Naive thymus-derived CD4-positive, alpha-beta T cell (primary cell): ENCODE measurements at regions not wholly inside any gene's neighbourhood (a gene's known extent, or its start where the extent isn't known, plus 50 kb on each side); places are given as distances from the start of the nearest gene placed in this dataset.
"Not testable (repeated sequence)": the region's sequence is repeated elsewhere in the genome, so short reads cannot be mapped to it uniquely, and the experiment has no call there.

Source experiments
- ATAC-seq: fragments of 150-1000 bp; cut with Tn5 transposase; 2 replicates; pipeline ENCODE4 v1.10.0; 2021; ENCODE audit warnings: mild to moderate bottlenecking, moderate library complexity
- CTCF ChIA-PET: fragments of 350-600 bp; sonication (Branson Sonifier 250); formaldehyde crosslinking; loops from one replicate; lab custom pipeline; 2021; ENCODE audit warnings: antibody characterized with exemption; lab: Charles Lee
- POLR2A ChIA-PET: fragments of 350-600 bp; sonication (Branson Sonifier 250); formaldehyde crosslinking; loops from one replicate; lab custom pipeline; 2021; ENCODE audit warnings: antibody characterized with exemption, inconsistent platforms; lab: Charles Lee
- DNase-seq, 9 donors: peaks; one replicate each; pipeline versions ENCODE4 v3.0.0 to v3.0.0-alpha.2; 2020 to 2022; ENCODE audit warnings: mixed read lengths in 1 of 9
- H3K27ac ChIP-seq: one replicate; pipeline ENCODE4 v1.7.0; 2013; ENCODE audit warnings: mild to moderate bottlenecking, low read depth, low read length, moderate library complexity
- H3K27me3 ChIP-seq, 2 donors: one replicate each; pipeline ENCODE4 v1.7.0; 2013; ENCODE audit warnings: low read length in 2 of 2, mild to moderate bottlenecking in 2 of 2, moderate library complexity in 2 of 2; ENCODE audit not compliant: control insufficient read depth in 2 of 2, insufficient read depth in 2 of 2
- H3K36me3 ChIP-seq, 3 experiments: 1 replicate in 2 of 3; 2 replicates in 1 of 3; pipeline ENCODE4 v1.7.0; 2013; ENCODE audit warnings: low read length in 3 of 3, mild to moderate bottlenecking in 3 of 3, moderate library complexity in 1 of 3; ENCODE audit not compliant: insufficient read depth in 3 of 3, control insufficient read depth in 2 of 3
- H3K4me1 ChIP-seq, 2 donors: one replicate each; pipeline ENCODE4 v1.7.0; 2013; ENCODE audit warnings: low read length in 2 of 2, mild to moderate bottlenecking in 2 of 2, moderate library complexity in 1 of 2; ENCODE audit not compliant: control insufficient read depth in 2 of 2, insufficient read depth in 2 of 2
- H3K4me3 ChIP-seq: 2 replicates; pipeline ENCODE4 v1.7.0; 2013; ENCODE audit warnings: mild to moderate bottlenecking, low read length
- H3K9me3 ChIP-seq, 3 experiments: 1 replicate in 2 of 3; 2 replicates in 1 of 3; pipeline ENCODE4 v1.7.0; 2013; ENCODE audit warnings: low read length in 3 of 3; ENCODE audit not compliant: control insufficient read depth in 2 of 3
- H3K27ac Mint-ChIP-seq, 9 donors: one replicate each; pipeline ENCODE4 v1.8.0; 2020 to 2022; ENCODE audit warnings: mixed read lengths in 9 of 9, mild to moderate bottlenecking in 8 of 9, moderate library complexity in 5 of 9, inconsistent platforms in 2 of 9
- H3K27me3 Mint-ChIP-seq, 5 donors: one replicate each; pipeline ENCODE4 v1.8.0; 2021 to 2022; ENCODE audit warnings: mixed read lengths in 5 of 5, mild to moderate bottlenecking in 1 of 5
- H3K36me3 Mint-ChIP-seq, 5 donors: one replicate each; pipeline ENCODE4 v1.8.0; 2020 to 2022; ENCODE audit warnings: mixed read lengths in 5 of 5, mild to moderate bottlenecking in 3 of 5, inconsistent platforms in 1 of 5
- H3K4me1 Mint-ChIP-seq, 7 donors: one replicate each; pipeline ENCODE4 v1.8.0; 2020 to 2022; ENCODE audit warnings: mixed read lengths in 7 of 7, mild to moderate bottlenecking in 3 of 7, inconsistent platforms in 1 of 7
- H3K4me3 Mint-ChIP-seq, 10 donors: one replicate each; pipeline ENCODE4 v1.8.0; 2020 to 2022; ENCODE audit warnings: mild to moderate bottlenecking in 10 of 10, mixed read lengths in 10 of 10, moderate library complexity in 6 of 10, inconsistent platforms in 2 of 10
- H3K9me3 Mint-ChIP-seq, 11 donors: one replicate each; pipeline ENCODE4 v1.8.0; 2020 to 2022; ENCODE audit warnings: mixed read lengths in 11 of 11, mild to moderate bottlenecking in 4 of 11, inconsistent platforms in 1 of 11, moderate library complexity in 1 of 11
- intact Hi-C, 2 donors: fragments of 100-400 bp; cut with micrococcal nuclease; formaldehyde crosslinking; loops; one replicate each; pipeline ENCODE4 v1.15.1; 2023

GRCh38 chr14:30356438-30357202 lies 202.3 kb upstream of the G2E3 start:
- Histone ChIP-seq H3K27ac (no peak overlapping the region), H3K9me3 (no peaks in the 10 kb centered on the region), H3K27me3 (no peaks in the 10 kb centered on the region), H3K4me1 (no peaks in the 10 kb centered on the region), H3K4me3 (no peak overlapping the region), H3K36me3 (no peaks in the 10 kb centered on the region)
- CTCF ChIA-PET: interaction anchor here (0.6 kb wide), 1 partner anchor 28 kb away, joined by 4 read pairs; no protein-coding TSS in a partner anchor
- Mint-ChIP-seq H3K9me3 (peaks cover 0 to 5% (median 2%) of the 10 kb centered on the region in 11 donors), H3K4me1 (peaks cover 0 to 11% (median 6%) of the 10 kb centered on the region in 7 donors), H3K4me3 (no peak overlapping the region), H3K27me3 (peaks cover 0 to 15% (median 10%) of the 10 kb centered on the region in 5 donors), H3K36me3 (no peaks in the 10 kb centered on the region), H3K27ac (no peak overlapping the region)
- intact Hi-C loops: no loop called here
- DNase-seq (no peak), ATAC-seq (no peak)
- POLR2A ChIA-PET: no interaction called here

GRCh38 chr14:30357791-30358190 lies 201.2 kb upstream of the G2E3 start:
- CTCF ChIA-PET: no interaction called here

DNA sequence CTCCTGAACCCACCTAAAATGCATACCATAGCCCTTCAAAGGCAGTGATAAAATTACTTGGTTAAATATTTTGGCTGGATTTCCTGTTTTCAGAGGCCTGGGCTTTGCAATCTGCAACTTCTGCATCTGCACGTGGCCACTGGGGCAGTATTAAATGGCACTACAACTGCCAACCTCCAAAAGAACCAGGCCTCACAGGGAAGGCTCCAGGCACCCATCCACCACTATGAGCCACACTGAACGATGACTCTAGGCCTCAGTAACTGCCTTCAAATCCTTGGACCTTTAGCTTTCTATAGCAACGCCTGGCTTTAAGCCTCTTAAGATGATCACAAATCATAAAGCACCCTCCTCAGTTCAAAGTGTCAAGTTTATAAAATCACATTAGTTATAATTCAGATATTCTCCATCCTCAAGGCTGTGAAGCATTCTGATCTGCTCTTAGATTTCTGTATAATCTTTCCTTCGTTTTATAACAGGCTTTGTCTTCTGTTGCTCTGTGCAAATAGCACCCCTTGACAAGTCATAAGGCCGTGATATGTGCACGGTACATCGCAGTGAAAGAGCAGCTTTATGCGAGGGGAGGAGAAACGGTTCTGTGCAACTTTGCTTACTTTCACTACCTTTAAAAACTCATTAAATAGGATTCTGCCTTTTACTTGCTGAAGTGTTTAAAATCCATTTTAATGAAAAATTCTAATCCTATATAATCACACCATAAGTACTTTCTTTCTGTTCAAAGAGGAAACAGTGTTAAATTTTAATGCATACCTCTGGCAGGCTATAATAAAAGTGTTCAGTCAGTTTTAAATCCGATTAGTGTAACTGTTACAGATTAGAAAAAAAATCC lies 196.4 kb upstream of the G2E3 start:
- no peaks in the 10 kb centered on the region for H3K4me1 Mint-ChIP-seq
- H3K36me3 Mint-ChIP-seq: no peaks in the 10 kb centered on the region
- Histone ChIP-seq H3K27ac (no peak overlapping the region), H3K27me3 (no peaks in the 10 kb centered on the region), H3K36me3 (no peaks in the 10 kb centered on the region), H3K4me1 (no peaks in the 10 kb centered on the region), H3K9me3 (no peaks in the 10 kb centered on the region), H3K4me3 (no peak overlapping the region)
- ChIA-PET POLR2A (no interaction called here), CTCF (no interaction called here)
- H3K27me3 Mint-ChIP-seq: peaks cover 0 to 19% (median 8%) of the 10 kb centered on the region in 5 donors
- H3K9me3 Mint-ChIP-seq: peaks cover 0 to 9% (median 3%) of the 10 kb centered on the region in 11 donors
- no peak overlapping the region for H3K27ac Mint-ChIP-seq
- no peak for ATAC-seq
- intact Hi-C loops: no loop called here
- DNase-seq: no peak
- H3K4me3 Mint-ChIP-seq: no peak overlapping the region

More at GRCh38 chr14:30357791-30358190, 201.2 kb upstream of the G2E3 start:
- Histone ChIP-seq H3K9me3 (no peaks in the 10 kb centered on the region), H3K27ac (no peak overlapping the region), H3K4me1 (no peaks in the 10 kb centered on the region), H3K27me3 (no peaks in the 10 kb centered on the region), H3K36me3 (no peaks in the 10 kb centered on the region), H3K4me3 (no peak overlapping the region)
- intact Hi-C loops: no loop called here
- ATAC-seq (no peak), DNase-seq (no peak)
- Mint-ChIP-seq H3K36me3 (no peaks in the 10 kb centered on the region), H3K9me3 (peaks cover 0 to 5% (median 2%) of the 10 kb centered on the region in 11 donors), H3K4me1 (peaks cover 0 to 11% (median 6%) of the 10 kb centered on the region in 7 donors), H3K4me3 (no peak overlapping the region), H3K27me3 (peaks cover 0 to 15% (median 8%) of the 10 kb centered on the region in 5 donors), H3K27ac (no peak overlapping the region)
- POLR2A ChIA-PET: no interaction called here

DNA sequence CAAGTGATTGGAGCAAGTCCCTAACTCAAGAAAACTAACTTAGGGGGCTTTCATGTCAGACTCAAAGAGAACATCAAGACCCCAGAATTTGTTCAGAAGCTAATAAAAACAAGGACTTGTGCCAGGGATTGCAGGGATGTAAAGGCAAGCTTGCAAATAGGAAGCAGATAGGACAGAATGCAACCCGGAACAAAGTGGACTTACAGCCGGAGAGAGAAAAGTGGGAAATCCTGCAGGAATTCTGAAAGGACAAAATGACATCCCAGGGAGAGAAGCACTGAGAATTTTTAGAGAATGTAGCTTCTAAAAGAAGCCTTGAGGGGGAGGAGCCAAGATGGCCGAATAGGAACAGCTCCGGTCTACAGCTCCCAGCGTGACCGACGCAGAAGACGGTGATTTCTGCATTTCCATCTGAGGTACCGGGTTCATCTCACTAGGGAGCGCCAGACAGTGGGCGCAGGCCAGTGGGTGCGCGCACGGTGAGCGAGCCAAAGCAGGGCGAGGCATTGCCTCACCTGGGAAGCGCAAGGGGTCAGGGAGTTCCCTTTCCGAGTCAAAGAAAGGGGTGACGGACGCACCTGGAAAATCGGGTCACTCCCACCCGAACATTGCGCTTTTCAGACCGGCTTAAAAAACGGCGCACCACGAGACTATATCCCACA lies 195.6 kb upstream of the G2E3 start:
- H3K27ac Mint-ChIP-seq, H3K4me1 ChIP-seq, DNase-seq, H3K27ac ChIP-seq, H3K4me3 Mint-ChIP-seq, H3K27me3 ChIP-seq, H3K4me3 ChIP-seq, ATAC-seq, intact Hi-C loops, POLR2A ChIA-PET, H3K9me3 Mint-ChIP-seq, H3K36me3 ChIP-seq, H3K36me3 Mint-ChIP-seq, CTCF ChIA-PET, H3K4me1 Mint-ChIP-seq, H3K9me3 ChIP-seq: not testable (repeated sequence)
- H3K27me3 Mint-ChIP-seq: peaks cover 0 to 16% (median 8%) of the 10 kb centered on the region in 5 donors

DNA sequence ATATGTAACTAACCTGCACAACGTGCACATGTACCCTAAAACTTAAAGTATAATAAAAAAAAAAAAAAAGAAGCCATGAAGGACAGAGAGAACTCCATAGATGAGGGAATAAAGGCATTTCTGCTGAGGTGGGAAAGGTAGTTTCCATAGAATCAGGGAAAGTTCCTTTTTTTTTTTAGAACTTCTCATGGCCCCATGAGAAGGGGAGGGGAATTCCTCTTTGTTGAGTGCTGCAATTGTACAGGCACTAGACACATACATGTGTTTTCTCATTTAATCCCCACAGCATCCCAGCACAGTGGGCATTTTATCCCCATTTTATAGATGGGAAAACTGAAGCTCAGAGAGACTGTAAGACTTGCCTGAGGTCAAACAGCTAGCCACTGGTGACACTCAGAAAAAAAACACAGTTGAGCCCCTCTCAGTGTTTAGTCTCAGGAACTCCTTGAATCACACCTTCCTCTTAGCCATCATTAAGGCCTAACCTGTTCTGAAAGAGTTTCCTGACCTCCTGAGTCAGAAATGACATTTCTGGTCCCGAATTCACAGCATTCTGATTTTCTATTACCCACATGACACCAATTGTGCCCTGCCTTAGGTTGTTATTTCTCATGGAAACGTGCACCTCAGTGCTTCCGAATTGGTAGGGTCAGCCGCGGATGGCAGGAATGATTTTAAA lies 189.3 kb upstream of the G2E3 start:
- Mint-ChIP-seq H3K4me3 (no peak overlapping the region), H3K36me3 (no peaks in the 10 kb centered on the region), H3K27me3 (peaks cover 0 to 14% (median 10%) of the 10 kb centered on the region in 5 donors), H3K4me1 (no peaks in the 10 kb centered on the region), H3K9me3 (no peaks in the 10 kb centered on the region), H3K27ac (no peak overlapping the region)
- no peaks in the 10 kb centered on the region for H3K36me3 ChIP-seq
- H3K27ac ChIP-seq: no peak overlapping the region
- H3K4me1 ChIP-seq: no peaks in the 10 kb centered on the region
- ATAC-seq (no peak), DNase-seq (no peak)
- ChIA-PET POLR2A (no interaction called here), CTCF (no interaction called here)
- intact Hi-C loops: loop anchor here in 1 of 2 donors (10.0 kb wide), 1 partner anchor 535 kb away; no protein-coding TSS in a partner anchor
- no peak overlapping the region for H3K4me3 ChIP-seq
- no peaks in the 10 kb centered on the region for H3K27me3 ChIP-seq
- no peaks in the 10 kb centered on the region for H3K9me3 ChIP-seq

DNA sequence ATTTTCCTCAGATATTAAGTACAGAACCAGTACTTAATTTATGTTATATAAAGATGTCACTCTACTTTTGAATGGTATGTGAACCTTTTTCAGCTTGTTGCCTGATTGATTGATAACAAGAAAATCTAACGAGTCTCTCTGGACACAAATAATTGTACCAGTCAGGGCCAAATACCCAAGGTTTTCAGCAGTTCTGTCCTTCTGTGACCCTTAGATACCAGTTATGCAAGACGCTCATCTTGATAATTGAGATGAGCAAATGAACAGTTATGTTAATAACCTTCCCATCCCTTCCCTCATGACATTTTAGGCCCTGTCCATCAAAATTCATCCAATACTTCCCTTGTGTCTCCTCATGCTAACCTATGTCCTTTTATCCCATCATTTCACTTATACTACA lies 185.9 kb upstream of the G2E3 start:
- Mint-ChIP-seq H3K4me3 (no peak overlapping the region), H3K36me3 (no peaks in the 10 kb centered on the region), H3K27ac (no peak overlapping the region), H3K27me3 (peaks cover 0 to 18% (median 15%) of the 10 kb centered on the region in 5 donors), H3K9me3 (no peaks in the 10 kb centered on the region), H3K4me1 (no peaks in the 10 kb centered on the region)
- Histone ChIP-seq H3K4me1 (no peaks in the 10 kb centered on the region), H3K27ac (no peak overlapping the region), H3K27me3 (no peaks in the 10 kb centered on the region), H3K36me3 (no peaks in the 10 kb centered on the region), H3K9me3 (no peaks in the 10 kb centered on the region), H3K4me3 (no peak overlapping the region)
- intact Hi-C loops: loop anchor here in 1 of 2 donors (10.0 kb wide), 1 partner anchor 532 kb away; no protein-coding TSS in a partner anchor
- ChIA-PET POLR2A (no interaction called here), CTCF (interaction anchor here (0.6 kb wide), 1 partner anchor 148 kb away, joined by 4 read pairs; no protein-coding TSS in a partner anchor)
- no peak for DNase-seq
- no peak for ATAC-seq
